HK-2 (cell line): ENCODE measurements at regions not wholly inside any gene's neighbourhood (a gene's known extent, or its start where the extent isn't known, plus 50 kb on each side); places are given as distances from the start of the nearest gene placed in this dataset.
"Not testable (repeated sequence)": the region's sequence is repeated elsewhere in the genome, so short reads cannot be mapped to it uniquely, and the experiment has no call there.

Experiments
- DNase-seq: peaks from one replicate; pipeline ENCODE4 v3.0.0-alpha.2; 2018; ENCODE audit not compliant: unreplicated experiment

DNA sequence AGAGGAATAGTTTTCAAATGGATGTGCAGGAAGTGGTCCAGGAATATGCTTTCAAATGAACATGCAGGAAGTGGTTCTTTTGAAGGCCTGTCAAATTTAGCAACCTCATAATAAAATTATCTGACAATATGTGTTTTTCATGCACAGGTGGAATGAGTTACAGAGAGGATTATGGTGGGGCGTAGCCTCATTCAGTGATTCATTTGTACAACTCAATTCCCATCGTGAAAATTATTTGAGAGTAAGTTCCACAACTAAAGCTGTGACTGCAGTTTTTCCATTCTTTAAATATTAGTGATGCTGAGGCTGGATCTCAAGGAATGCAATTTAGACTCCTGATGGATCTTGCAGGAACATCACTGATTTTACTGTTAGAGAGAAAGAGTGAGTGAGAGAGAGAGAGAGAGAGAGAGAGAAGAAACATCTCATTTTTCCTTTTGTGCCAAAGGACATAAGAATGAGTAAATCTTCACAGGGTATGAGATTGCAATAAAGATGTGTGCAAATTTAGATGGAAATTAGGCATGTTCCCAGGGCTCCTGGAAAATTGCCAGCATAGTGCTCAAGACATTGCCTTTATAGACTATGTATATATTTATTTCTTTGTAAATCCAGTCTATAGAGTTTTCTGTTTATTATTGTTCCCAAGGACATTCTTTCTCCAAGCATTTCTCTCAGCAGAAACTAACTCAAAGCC, 394.9 kb upstream of the ZEB2 start:
- DNase-seq = no peak

DNA sequence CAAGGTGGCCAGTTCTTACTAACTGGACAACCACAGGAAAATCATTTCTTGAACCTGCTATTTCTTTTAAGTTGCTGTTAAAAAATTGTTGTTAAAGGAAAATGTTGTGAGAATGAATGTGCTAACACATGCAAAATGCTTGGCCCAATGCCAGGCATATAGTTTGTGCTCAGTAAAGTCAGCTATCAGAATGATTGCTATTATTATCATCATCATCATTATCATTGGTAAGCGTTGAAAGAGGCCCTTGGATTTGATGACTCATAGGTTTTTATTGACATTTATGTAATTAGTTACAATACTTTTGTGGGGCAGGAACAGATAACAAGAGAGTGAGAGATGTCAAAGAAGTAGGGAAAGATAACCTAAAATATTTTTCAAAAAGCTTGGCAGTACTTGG, 394.2 kb upstream of the ZEB2 start:
- no peak for DNase-seq

DNA sequence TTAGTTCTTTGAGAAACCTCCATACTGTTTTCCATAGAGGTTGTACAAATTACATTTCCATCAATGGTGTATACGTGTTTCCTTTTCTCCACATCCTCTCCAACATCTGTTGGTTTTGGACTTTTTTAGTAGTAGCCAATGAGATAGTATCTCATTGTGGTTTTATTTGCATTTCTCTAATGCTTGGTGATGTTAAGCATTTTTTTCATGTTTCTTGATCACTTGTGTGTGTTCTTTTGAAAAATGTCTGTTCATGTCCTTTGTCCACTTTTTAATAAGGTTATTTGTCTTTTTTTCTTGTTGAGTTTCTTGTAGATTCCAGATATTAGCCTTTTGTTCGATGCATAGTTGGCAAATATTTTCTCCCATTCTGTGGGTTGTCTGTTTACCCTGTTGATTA, 392.3 kb upstream of the ZEB2 start:
- no peak for DNase-seq

DNA sequence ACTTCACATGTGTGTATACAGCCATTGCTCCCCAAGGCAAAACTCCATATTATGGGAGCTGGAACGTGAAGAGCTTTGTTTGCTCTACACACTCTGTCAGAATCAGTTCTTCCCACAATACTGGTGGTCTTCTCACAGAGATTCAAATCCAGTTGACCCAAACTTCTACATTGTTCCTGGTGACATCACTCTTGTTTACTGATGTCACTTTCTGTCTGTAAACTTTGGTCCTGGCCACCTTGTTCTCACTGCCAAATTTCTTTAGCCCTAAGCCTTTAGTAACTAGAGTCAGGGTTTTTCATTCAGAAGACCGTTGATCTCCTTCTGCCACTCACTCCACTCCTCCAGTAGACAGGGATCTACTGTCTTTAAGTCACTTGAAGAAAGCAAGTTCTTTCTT, 386.0 kb upstream of the ZEB2 start:
- DNase-seq = no peak

DNA sequence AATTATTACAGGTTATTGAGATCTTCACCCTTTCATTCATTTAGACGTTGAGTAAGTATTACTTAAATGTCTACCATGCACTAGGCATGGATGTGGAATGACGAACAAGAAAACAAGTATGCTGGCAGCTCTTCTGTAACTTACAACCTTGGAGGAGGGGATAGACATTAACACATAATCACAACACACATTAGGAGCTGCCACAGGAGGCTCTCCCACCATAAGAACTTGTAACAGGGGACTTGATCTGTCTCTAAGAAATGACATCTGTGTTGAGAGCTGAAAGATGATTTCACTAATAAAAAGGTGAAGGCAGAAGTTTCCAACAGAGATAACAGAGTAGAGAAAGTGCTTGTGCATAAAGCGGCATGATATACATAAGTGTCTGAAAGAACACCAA, 384.7 kb upstream of the ZEB2 start:
- DNase-seq = no peak

DNA sequence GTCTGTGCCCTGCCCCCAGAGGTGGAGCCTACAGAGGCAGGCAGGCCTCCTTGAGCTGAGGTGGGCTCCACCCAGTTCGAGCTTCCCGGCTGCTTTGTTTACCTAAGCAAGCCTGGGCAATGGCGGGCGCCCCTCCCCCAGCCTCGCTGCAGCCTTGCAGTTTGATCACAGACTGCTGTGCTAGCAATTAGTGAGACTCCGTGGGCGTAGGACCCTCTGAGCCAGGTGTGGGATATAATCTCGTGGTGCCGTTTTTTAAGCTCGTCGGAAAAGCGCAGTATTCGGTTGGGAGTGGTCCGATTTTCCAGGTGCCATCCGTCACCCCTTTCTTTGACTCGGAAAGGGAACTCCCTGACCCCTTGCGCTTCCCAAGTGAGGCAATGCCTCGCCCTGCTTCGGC, 383.1 kb upstream of the ZEB2 start:
- DNase-seq = not testable (repeated sequence)

DNA sequence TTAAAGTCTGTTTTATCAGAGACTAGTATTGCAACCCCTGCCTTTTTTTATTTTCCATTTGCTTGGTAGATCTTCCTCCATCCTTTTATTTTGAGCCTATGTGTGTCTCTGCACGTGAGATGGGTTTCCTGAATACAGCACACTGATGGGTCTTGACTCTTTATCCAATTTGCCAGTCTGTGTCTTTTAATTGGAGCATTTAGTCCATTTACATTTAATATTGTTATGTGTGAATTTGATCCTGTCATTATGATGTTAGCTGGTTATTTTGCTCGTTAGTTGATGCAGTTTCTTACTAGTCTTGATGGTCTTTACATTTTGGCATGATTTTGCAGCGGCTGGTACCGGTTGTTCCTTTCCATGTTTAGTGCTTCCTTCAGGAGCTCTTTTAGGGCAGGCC, 381.5 kb upstream of the ZEB2 start:
- not testable (repeated sequence) for DNase-seq

DNA sequence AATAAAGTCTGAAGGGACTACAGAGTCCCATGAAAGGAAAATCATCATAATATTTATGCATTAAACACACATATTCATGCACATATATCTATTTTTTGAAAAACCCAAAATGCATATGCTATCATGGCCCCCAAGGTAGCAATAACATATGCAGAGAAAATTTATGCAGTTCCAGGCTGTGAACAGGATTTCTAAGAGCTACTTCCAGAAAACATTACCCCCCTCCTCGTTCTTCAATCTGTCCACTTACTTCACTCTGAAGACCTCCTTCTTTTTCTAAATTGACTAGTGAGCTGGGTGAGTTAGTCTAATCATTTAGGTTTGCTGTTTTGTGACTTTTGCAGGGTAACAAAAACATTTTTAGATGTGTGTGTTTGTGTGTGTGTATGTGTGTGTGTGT, 376.4 kb upstream of the ZEB2 start:
- no peak for DNase-seq

DNA sequence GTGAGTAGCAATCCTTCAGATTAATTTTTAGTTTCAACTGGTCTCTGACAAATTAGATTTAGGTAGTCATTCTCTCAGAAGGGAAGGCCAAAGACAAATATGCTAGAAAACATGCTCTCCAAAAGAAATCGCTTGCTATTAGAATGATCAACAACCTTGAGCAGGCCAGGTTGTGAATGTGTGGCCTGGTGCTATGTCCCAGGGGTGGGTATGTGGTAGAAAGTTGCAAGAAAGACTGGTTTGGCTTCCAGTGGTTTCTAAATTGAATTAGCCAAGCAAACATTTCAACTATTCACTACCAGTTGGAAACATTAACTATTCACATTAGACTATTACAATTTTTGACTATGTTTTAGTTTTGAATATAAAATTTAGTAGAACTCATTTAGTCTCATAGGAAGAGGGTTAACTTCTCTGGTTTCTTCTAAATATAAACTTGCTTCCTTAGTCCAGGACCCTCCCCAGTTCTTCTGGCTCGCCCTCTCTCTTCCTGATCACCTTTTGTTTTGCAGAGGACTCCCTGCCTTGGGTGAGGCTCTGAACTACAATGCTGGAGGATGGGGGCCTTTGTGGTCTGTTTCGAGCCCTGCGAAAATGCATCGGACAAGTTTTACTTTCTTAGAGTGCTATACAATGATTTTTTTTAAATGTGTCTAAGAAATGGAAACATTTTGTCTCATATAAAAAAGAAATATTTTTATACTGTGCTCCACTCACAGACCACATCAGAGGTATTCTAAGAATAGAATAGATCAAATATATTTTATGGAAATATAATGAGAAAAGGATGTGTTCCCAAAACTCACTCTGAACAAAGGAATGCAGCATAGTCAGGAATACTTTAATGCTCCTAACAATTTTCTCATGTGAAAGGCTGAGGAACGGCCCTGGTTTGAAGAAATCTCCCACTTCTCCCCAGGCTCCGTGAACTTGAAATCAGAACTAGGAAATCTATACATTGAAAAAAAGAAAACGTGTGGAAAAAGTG, 375.0 kb upstream of the ZEB2 start:
- DNase-seq = no peak

DNA sequence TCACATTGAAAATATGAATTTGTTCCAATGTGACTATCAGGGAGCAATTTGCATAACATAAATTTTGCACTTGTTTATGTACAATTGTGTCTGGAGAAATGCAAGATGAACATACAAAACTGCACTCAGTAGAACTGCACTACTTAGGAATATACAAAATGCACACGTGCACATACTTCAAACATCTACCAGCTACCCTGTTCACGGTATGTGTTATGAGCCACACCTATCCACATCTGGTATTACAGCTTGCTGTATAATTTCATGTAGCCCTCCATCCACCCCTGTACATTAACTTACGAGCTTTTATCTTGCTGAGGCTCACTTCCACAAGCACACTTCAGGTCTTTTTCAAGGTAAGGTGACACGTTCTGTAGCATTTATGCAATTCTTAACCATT, 373.5 kb upstream of the ZEB2 start:
- no peak for DNase-seq

DNA sequence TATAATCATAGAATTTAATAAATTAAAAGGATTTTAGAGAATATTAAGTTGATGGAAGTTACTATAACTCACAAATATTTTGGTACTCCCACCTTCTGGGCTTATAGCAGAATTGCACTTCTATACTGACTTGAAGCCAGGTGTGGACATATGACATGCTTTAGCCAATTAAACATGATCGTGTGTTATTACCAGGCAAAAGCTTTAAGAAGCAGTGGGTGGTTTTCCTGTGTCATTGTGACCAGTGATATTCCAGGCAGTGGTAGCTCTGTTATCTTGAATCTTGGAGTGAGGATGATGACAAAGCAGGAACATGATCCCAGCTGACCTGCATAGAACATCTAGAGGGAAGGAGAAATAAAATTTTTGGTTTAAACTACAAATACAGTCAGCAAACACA, 370.9 kb upstream of the ZEB2 start:
- no peak for DNase-seq

DNA sequence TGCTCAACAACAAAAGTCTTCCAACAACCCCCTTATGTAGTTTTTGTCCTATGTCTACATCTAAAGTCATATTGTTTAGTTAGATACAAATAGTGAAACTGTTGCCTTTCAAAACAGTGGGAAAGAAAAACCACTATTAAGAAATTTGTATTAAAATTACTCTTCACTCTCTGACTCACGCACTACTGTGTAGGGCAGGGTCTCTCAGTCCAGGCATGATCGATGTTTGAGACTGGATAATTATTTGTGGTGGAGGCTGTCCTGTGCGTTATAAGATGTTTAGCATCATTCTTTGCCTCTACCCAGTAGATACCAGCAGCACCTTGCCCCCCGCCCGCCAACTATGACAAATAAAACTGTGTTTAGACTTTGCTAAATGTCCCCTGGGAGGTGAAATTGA, 369.4 kb upstream of the ZEB2 start:
- no peak for DNase-seq

DNA sequence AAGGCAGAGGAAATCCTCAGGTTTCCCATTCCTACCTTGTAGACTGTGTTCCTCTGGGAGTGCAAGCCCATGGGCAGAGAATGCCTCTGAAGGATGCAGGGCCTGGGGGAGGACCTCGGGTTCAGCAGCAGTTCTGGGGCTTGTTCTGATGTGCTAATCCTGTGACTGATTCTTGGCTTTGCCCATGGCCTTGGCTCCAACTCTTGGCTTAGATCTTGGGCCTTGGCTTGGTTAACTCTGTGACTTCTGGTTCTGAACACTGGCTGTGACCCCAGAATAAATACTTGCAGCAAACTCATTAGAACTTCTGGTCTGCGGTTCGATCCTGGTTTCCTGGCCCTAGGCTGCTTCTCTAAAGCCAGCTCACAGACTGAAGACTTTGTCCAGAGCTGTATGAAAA, 366.9 kb upstream of the ZEB2 start:
- no peak for DNase-seq

DNA sequence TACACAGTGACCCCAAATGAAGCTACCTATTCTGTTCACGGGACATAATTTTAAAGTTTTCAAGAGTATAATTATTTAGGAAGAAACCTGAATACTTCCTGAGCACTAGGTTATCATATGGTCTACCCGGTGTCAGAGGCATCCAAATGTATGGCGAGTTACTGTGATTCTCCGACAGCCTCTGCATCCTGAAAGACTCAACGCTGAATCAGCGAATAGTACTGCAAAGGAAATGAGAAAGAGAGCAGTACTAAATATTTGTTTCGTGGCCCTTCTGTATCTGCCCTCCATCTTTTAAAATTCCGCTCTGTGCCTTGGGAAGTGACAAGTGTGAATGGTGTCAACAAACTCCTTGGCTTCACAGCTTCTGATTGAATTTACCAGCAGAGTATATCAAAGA, 358.0 kb upstream of the ZEB2 start:
- DNase-seq = no peak

DNA sequence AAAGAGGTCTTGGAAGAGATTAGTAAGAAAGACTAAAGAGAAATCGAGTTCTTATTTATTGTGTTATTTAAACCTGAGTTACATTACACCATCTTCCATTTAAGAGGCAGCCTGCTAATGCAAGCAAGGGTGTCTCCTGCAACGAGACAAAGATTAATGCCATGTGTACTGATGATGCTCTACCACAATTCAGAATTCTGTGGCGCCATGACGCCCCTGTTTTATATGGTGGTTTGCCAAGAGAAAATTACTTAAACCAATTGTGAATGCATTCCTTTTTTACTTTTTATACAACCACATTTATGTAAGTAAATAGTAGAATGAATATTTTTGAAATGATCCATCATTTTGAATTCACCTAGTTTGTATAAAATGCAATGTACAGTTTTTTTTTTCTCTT, 356.1 kb upstream of the ZEB2 start:
- no peak for DNase-seq

DNA sequence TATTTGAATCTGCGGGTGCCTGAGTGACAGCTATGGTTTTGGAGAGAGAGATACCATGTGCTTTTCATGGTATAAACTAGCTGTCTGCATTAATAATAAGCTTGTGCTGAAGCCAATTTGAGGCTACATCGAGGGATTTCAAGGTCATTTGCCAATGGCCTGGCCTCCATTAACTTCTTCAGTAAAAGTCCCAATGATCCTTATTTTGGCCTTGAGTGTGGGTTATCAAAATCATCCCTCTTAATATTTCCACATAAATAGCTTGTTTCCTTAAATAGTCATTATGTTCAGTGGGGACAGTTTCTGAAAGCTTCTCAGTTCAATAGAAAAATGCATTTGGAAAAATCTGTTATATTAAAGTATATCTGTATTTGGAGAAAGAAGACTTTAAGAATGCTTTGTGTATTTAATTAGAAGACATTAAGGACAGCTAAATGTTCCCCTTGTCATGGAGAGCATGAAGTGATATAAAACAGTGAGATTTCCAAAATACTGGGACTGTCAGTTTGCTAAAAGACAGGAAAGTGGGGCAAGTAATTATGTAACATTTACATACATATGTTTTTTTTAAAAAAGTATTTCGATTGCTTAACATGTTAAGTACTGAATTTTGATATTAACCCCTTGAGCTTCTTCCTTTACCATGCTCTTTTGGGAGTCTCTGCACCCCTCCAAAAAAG, 355.5 kb upstream of the ZEB2 start:
- no peak for DNase-seq

DNA sequence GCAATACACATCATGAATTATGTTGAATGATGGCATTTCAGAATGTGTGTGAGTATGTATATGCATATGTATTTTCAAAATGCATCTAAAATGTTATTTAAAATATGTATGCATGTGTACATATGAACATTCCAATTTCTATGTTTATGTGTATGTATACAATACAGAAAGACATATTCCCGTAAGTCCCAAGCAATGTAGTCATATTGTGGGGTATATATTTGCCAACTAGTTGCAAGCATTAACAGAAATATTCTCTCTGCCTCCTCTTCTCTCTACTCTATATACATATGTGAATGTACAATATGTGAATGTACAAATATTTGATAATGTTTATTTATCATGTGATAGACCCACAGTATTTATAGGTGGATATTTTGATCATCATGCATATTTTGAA, 345.8 kb upstream of the ZEB2 start:
- DNase-seq = no peak

DNA sequence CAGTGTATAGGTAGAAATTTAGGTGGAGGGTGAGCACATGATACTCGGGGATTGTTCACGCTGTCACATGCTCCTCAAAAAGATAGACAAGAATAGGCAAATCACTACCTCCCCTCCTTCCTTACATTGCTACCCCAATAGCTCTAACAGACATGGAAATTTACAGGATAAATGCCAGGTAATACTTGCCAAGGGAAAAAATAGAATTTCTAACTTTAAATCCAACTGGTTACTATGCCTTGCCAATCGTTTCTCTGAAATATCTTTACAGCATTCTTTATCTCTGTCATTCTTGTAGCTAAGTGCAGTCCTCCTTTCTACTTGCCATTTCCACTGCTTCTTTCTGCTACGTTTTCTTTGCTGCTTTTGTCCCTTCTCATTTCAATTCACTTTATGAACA, 339.8 kb upstream of the ZEB2 start:
- DNase-seq = no peak

DNA sequence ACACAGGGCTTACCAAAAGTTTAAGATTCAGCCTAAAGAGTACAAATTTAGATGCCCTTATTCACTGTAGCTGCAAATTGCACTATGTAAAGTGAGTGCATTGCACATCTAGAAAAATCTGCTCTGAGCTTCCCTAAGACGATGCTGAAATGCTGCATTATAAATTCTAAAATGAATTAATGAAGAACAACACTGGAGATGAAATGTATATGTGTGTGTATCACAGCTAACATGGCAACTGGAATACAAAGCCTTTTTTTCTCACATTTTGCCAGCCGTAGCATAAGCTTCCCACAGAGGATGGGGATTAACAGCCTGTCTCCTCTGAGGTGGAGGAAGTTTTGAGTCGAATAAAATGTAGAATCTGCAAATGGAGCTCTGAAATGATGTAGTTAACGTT, 338.3 kb upstream of the ZEB2 start:
- no peak for DNase-seq

DNA sequence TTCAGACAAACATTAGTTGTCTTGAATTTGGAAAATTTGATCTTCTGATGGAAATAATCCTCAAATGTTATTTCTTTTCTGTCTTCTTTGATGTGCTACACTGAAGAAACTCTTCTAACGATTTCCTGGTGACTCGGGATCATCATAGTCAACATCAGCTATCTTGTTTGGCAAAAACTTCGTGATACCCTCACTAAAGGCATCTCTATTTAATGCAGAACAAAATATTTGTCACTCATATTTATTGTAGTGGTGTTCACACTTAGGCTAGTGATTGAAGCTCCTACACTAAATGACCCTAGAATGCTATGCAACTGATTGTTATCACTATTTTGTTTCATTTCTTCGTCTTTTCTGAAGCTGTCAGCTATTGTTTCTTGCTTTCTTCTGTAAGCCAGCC, 334.7 kb upstream of the ZEB2 start:
- no peak for DNase-seq

DNA sequence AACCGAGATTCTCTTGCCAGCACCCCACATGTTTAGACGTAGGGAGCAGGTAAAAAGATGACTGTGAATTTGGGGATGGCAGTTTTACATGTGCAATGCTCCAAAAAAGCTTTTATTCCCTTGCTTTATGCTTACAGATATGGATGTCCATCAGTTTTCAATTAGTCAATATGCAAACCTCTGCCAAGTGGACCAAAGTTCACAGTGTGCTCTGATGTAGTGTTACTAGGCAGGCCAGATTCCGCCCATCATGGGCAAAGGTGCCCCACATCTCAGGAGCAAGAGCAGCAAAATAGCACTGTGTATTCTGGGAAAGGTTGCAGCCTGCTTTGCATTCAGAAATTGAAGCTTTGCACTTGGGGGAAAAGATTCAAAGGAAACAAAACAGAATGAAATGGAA, 329.7 kb upstream of the ZEB2 start:
- DNase-seq = no peak

DNA sequence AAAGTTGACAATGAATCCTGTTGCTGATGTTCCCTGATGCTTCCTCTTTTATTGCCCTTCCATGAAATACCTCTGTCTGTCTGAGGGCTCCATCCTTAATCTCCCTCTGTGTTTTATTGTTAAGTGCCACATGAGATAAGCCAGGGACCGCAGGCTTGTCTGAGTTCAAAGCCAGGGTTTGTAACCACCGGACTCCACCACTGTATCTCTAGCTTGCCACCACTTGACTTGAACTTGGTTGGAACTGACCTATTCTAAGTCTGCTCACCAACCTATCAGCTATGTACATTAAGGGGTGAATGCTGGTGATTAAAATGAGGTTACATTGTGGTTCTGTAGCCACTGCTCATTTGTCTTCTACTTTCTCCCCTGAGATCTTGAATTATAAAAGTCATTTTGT, 328.5 kb upstream of the ZEB2 start:
- no peak for DNase-seq
